ENCODE measurements at regions not wholly inside any gene's neighbourhood (a gene's known extent, or its start where the extent isn't known, plus 50 kb on each side); places are given as distances from the start of the nearest gene placed in this dataset.
"Not testable (repeated sequence)": the region's sequence is repeated elsewhere in the genome, so short reads cannot be mapped to it uniquely, and the experiment has no call there.

GRCh38 chr17:20926532-20926931 is 116.3 kb downstream of the USP22 start:
- DNase-seq (ENCODE audit: low spot score, unreplicated experiment) = no peak
- H3K27me3 Mint-ChIP-seq = no peaks in the 10 kb centered on the region
- H3K27ac Mint-ChIP-seq = no peak overlapping the region
- TF ChIP-seq, protein P1, sequence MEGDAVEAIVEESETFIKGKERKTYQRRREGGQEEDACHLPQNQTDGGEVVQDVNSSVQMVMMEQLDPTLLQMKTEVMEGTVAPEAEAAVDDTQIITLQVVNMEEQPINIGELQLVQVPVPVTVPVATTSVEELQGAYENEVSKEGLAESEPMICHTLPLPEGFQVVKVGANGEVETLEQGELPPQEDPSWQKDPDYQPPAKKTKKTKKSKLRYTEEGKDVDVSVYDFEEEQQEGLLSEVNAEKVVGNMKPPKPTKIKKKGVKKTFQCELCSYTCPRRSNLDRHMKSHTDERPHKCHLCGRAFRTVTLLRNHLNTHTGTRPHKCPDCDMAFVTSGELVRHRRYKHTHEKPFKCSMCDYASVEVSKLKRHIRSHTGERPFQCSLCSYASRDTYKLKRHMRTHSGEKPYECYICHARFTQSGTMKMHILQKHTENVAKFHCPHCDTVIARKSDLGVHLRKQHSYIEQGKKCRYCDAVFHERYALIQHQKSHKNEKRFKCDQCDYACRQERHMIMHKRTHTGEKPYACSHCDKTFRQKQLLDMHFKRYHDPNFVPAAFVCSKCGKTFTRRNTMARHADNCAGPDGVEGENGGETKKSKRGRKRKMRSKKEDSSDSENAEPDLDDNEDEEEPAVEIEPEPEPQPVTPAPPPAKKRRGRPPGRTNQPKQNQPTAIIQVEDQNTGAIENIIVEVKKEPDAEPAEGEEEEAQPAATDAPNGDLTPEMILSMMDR (IDR thresholded peaks at IDR 0.05; ENCODE audit: unreplicated experiment) = no peak
- no peak overlapping the region for H3K4me3 Mint-ChIP-seq (ENCODE audit: low read depth)
- peaks cover 1% of the 10 kb centered on the region for H3K36me3 Mint-ChIP-seq (ENCODE audit: insufficient read depth)
- peaks cover 2% of the 10 kb centered on the region for H3K4me1 Mint-ChIP-seq (ENCODE audit: low read depth)
- no peaks in the 10 kb centered on the region for H3K9me3 Mint-ChIP-seq (ENCODE audit: low read depth)

GRCh38 chr17:20927308-20927977 is 115.4 kb downstream of the USP22 start:
- Mint-ChIP-seq H3K4me3 (ENCODE audit: low read depth) (no peak overlapping the region), H3K9me3 (ENCODE audit: low read depth) (no peaks in the 10 kb centered on the region), H3K27me3 (no peaks in the 10 kb centered on the region), H3K27ac (no peak overlapping the region), H3K4me1 (ENCODE audit: low read depth) (peaks cover 2% of the 10 kb centered on the region), H3K36me3 (ENCODE audit: insufficient read depth) (peaks cover 5% of the 10 kb centered on the region)
- DNase-seq (ENCODE audit: low spot score, unreplicated experiment) = no peak
- TF ChIP-seq, protein P1 (IDR thresholded peaks at IDR 0.05; ENCODE audit: unreplicated experiment) = no peak

- peaks cover 5% of the 10 kb centered on the region for H3K36me3 Mint-ChIP-seq (ENCODE audit: insufficient read depth)
- no peak for DNase-seq (ENCODE audit: low spot score, unreplicated experiment)
Measured at GRCh38 chr17:20929334-20929733, 113.5 kb downstream of the USP22 start.

GRCh38 chr17:20930081-20930760 is 112.6 kb downstream of the USP22 start:
- no peak for DNase-seq (ENCODE audit: low spot score, unreplicated experiment)
- TF ChIP-seq, protein P1 (IDR thresholded peaks at IDR 0.05; ENCODE audit: unreplicated experiment) = no peak
- peaks cover 6% of the 10 kb centered on the region for H3K36me3 Mint-ChIP-seq (ENCODE audit: insufficient read depth)
- H3K4me1 Mint-ChIP-seq (ENCODE audit: low read depth) = no peaks in the 10 kb centered on the region
- no peak overlapping the region for H3K4me3 Mint-ChIP-seq (ENCODE audit: low read depth)
- no peak overlapping the region for H3K27ac Mint-ChIP-seq
- H3K27me3 Mint-ChIP-seq = no peaks in the 10 kb centered on the region
- no peaks in the 10 kb centered on the region for H3K9me3 Mint-ChIP-seq (ENCODE audit: low read depth)

More at GRCh38 chr17:20929334-20929733, 113.5 kb downstream of the USP22 start:
- Mint-ChIP-seq H3K4me1 (ENCODE audit: low read depth) (no peaks in the 10 kb centered on the region), H3K27me3 (no peaks in the 10 kb centered on the region), H3K9me3 (ENCODE audit: low read depth) (no peaks in the 10 kb centered on the region), H3K27ac (no peak overlapping the region), H3K4me3 (ENCODE audit: low read depth) (no peak overlapping the region)
- TF ChIP-seq, protein P1 (IDR thresholded peaks at IDR 0.05; ENCODE audit: unreplicated experiment) = no peak

- H3K4me1 Mint-ChIP-seq (ENCODE audit: low read depth); H3K27ac Mint-ChIP-seq; H3K9me3 Mint-ChIP-seq (ENCODE audit: low read depth); H3K4me3 Mint-ChIP-seq (ENCODE audit: low read depth); H3K27me3 Mint-ChIP-seq; DNase-seq (ENCODE audit: low spot score, unreplicated experiment): not testable (repeated sequence)
- peaks cover 10% of the 10 kb centered on the region for H3K36me3 Mint-ChIP-seq (ENCODE audit: insufficient read depth)
Measured at GRCh38 chr17:20933040-20933439, 109.8 kb downstream of the USP22 start.

DNA sequence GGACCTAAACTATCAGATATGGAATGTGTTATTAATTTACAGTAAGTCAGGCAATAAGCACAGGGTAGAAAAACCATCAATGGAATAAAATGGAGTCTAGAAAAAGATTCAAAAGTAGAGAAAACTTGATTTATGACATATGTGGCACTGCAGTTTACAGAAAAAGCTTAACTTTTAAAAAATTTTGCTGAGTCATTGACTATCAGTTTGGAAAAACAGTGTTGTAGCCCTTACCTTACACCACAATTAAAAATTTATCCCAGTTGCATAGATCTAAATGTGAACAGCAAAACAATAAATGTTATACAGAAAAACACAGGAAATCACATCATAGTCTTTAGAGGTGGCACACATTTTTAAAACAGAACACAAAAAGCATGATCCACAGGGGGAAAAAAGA is 108.5 kb downstream of the USP22 start:
- H3K27me3 Mint-ChIP-seq = no peaks in the 10 kb centered on the region
- no peak overlapping the region for H3K27ac Mint-ChIP-seq
- no peak overlapping the region for H3K4me3 Mint-ChIP-seq (ENCODE audit: low read depth)
- TF ChIP-seq, protein P1 (IDR thresholded peaks at IDR 0.05; ENCODE audit: unreplicated experiment) = no peak
- H3K36me3 Mint-ChIP-seq (ENCODE audit: insufficient read depth) = peaks cover 14% of the 10 kb centered on the region
- H3K4me1 Mint-ChIP-seq (ENCODE audit: low read depth) = no peaks in the 10 kb centered on the region
- H3K9me3 Mint-ChIP-seq (ENCODE audit: low read depth) = no peaks in the 10 kb centered on the region
- DNase-seq (ENCODE audit: low spot score, unreplicated experiment) = no peak
